Psoas muscle (tissue), 7 donors: ENCODE measurements at regions not wholly inside any gene's neighbourhood (a gene's known extent, or its start where the extent isn't known, plus 50 kb on each side); places are given as distances from the start of the nearest gene placed in this dataset.

Source experiments
- ATAC-seq, 4 donors: fragments of 200-7000 bp; cut with Tn5 transposase; one replicate each; pipeline ENCODE4 v1.9.1; 2020; ENCODE audit warnings: moderate library complexity in 3 of 4, mild to moderate bottlenecking in 2 of 4
- DNase-seq, 2 donors: peaks; one replicate each; pipeline ENCODE4 v3.0.0-alpha.2; 2020
- H3K27ac ChIP-seq: fragments of 200-600 bp; one replicate; pipeline ENCODE4 v1.8.0; 2022
- H3K27me3 ChIP-seq, 3 donors: fragments of 200-600 bp in 1 of 3; one replicate each; pipeline versions ENCODE4 v1.6.1 to v1.8.0; 2013 to 2022; ENCODE audit warnings: low read length in 2 of 3, mild to moderate bottlenecking in 2 of 3, moderate library complexity in 1 of 3; ENCODE audit not compliant: insufficient read depth in 3 of 3
- H3K36me3 ChIP-seq, 2 donors: fragments of 200-600 bp in 1 of 2; one replicate each; pipeline versions ENCODE4 v1.6.1 to v1.8.0; 2013 to 2022; ENCODE audit warnings: low read depth in 1 of 2, mild to moderate bottlenecking in 1 of 2, moderate library complexity in 1 of 2; ENCODE audit not compliant: insufficient read depth in 1 of 2
- H3K4me1 ChIP-seq: fragments of 200-600 bp; one replicate; pipeline ENCODE4 v1.8.0; 2022
- H3K4me3 ChIP-seq: fragments of 200-600 bp; one replicate; pipeline ENCODE4 v1.8.0; 2022; ENCODE audit warnings: mild to moderate bottlenecking
- H3K9me3 ChIP-seq: fragments of 200-600 bp; one replicate; pipeline ENCODE4 v1.8.0; 2022
- WGBS, 3 donors: extraction: QIAGEN DNeasy Blood & Tissue Kit; methylation state at CpG; one replicate each; pipeline versions ENCODE4 v1.1.6 to v1.1.7; 2013; 5-methylcytosine and 5-hydroxymethylcytosine counted together
- intact Hi-C, 2 donors: fragments of 100-400 bp; cut with DNase I; formaldehyde crosslinking; loops; one replicate each; pipeline versions ENCODE4 v1.11.0 to v1.14.2; 2022
- TF ChIP-seq, protein P1 (sequence below): fragments of 200-600 bp; IDR thresholded peaks from one replicate; pipeline ENCODE4 v1.8.0; 2022; ENCODE audit warnings: antibody characterized with exemption
- donor health status: healthy with polysubstance abuse.
- donor health status: DM: no; HTN: no; CAD: no; lungs with moderate emphysema.
- donor health status: Bipolar disorder and iron deficiency.
- donor health status: healthy.
- donor health status: DM: yes; HTN: yes; CAD: no.
- donor health status: DM: no; HTN: no; CAD: no.
- donor health status: DM: yes; HTN: yes; CAD: no.

DNA sequence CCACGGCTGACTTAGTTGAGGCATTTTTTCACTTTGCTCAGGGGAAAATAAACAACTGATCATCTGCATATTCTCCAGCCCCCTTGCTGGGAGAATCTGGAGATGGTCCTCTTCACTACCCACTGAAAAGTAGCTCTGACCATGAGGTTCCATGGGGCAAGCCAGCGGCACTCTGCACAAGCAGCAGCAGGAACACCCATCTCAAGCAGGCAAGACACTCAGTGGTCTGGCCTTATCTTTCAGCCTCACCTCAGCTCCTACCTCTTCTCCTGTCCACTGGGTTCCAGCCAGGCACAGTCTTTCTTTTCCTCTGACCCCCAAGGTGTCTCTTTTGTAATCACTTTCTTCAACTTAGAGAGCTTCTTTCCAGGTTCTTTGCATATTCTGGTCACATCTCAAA lies 280.8 kb upstream of the GRIA1 start:
- TF ChIP-seq, protein P1, sequence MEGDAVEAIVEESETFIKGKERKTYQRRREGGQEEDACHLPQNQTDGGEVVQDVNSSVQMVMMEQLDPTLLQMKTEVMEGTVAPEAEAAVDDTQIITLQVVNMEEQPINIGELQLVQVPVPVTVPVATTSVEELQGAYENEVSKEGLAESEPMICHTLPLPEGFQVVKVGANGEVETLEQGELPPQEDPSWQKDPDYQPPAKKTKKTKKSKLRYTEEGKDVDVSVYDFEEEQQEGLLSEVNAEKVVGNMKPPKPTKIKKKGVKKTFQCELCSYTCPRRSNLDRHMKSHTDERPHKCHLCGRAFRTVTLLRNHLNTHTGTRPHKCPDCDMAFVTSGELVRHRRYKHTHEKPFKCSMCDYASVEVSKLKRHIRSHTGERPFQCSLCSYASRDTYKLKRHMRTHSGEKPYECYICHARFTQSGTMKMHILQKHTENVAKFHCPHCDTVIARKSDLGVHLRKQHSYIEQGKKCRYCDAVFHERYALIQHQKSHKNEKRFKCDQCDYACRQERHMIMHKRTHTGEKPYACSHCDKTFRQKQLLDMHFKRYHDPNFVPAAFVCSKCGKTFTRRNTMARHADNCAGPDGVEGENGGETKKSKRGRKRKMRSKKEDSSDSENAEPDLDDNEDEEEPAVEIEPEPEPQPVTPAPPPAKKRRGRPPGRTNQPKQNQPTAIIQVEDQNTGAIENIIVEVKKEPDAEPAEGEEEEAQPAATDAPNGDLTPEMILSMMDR: no peak
- no peak for DNase-seq
- Histone ChIP-seq H3K4me3 (no peak overlapping the region), H3K4me1 (no peaks in the 10 kb centered on the region), H3K27me3 (no peaks in the 10 kb centered on the region), H3K36me3 (no peaks in the 10 kb centered on the region), H3K9me3 (no peaks in the 10 kb centered on the region), H3K27ac (no peak overlapping the region)
- no peak for ATAC-seq
- intact Hi-C loops: no loop called here
- WGBS, 3 donors: 78 to 84% (median 83%) methylated on average over 2 of the region's 2 CpGs

DNA sequence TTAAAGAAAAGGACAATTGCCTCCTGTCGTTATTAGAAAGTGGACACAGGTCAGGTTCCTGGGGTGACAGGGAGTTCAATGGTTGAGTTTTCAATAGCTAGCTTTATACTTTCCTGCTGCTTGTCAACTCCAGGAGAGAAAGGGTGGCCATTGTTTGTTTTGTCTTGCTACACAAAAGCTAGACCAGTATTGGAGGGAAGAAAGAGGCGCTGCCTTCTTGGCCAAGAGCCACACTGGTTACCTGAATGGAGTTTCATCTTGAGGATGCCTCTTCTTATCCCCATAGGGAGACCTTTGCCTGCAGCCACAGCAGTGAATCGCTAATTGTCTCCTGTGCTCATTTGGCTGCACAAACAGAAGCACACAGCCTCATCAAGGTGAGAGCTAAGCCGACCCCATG lies 279.4 kb upstream of the GRIA1 start:
- no peak overlapping the region for H3K27ac ChIP-seq
- H3K27me3 ChIP-seq: no peaks in the 10 kb centered on the region
- no peaks in the 10 kb centered on the region for H3K9me3 ChIP-seq
- no peak overlapping the region for H3K4me3 ChIP-seq
- ATAC-seq (no peak), DNase-seq (no peak)
- 53 to 58% (median 54%) methylated on average over 4 of the region's 4 CpGs for WGBS, 3 donors
- no peaks in the 10 kb centered on the region for H3K4me1 ChIP-seq
- no peaks in the 10 kb centered on the region for H3K36me3 ChIP-seq
- intact Hi-C loops: no loop called here
- TF ChIP-seq, protein P1: no peak

DNA sequence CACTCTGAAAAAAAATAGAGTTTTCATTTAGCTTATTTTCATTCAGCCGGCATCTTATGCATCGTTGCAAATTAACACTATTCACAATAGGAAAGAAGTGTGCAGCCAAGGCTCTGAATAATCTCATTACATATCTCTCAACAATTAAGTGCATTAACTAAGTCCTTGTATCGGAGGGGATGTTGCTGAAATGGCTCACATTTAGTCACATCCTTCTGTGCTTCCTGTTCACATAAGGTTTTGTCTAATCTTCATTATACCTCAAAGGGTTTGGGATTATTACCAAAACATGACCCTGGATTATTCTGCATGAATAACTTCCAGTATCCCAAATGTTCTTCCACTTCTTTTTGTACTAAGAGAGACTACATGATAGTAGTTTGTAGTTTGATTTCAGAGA lies 278.0 kb upstream of the GRIA1 start:
- TF ChIP-seq, protein P1: no peak
- DNase-seq (no peak), ATAC-seq (no peak)
- Histone ChIP-seq H3K9me3 (no peaks in the 10 kb centered on the region), H3K27me3 (no peaks in the 10 kb centered on the region), H3K27ac (no peak overlapping the region), H3K4me1 (no peaks in the 10 kb centered on the region), H3K4me3 (no peak overlapping the region), H3K36me3 (no peaks in the 10 kb centered on the region)
- intact Hi-C loops: no loop called here
- WGBS, 3 donors: 78 to 90% (median 80%) methylated on average over 3 of the region's 3 CpGs

DNA sequence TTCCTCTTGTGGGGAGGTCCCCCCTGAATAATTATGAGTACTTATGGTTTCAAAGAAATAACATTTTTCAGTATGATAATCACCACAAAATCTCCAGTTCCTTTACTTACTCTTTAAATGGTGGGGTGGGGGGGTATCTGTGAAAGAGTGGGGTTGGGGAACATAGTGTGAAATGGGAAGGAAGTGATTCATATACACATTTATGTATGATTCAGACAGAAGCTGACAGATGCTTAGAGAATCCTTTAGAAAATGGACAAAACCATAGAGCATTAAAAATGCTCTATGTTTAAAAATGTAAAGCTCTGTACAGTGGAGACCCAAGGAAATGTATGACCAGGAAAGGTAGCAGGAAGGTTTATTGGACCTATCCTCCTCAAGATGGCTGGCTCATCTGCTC lies 267.5 kb upstream of the GRIA1 start:
- ATAC-seq: no peak
- TF ChIP-seq, protein P1: no peak

DNA sequence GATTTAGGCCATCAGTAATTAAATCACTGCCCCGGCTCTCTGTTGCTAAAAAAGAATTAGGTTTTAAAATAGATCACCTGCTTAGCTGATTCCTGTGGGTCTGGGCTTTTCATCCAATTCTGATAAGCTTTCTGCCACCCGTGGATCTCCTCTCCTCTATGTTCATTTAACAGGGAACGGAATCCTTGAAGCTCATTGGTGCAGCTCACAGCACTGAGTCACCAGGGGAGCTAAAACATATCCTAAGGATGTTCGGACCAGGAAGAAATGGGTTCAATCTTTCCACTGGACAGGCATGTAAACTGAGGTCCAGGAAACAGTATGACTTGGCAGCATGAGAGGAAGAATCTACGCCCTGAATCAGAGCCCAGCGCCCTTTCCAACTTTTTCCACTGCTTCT lies 267.1 kb upstream of the GRIA1 start:
- intact Hi-C loops: no loop called here
- WGBS, 3 donors: 70 to 79% (median 73%) methylated on average over 6 of the region's 6 CpGs
- Histone ChIP-seq H3K27ac (no peak overlapping the region), H3K4me3 (no peak overlapping the region), H3K4me1 (no peaks in the 10 kb centered on the region), H3K27me3 (no peaks in the 10 kb centered on the region), H3K36me3 (no peaks in the 10 kb centered on the region), H3K9me3 (peaks cover 11% of the 10 kb centered on the region)
- DNase-seq (no peak), ATAC-seq (no peak)
- TF ChIP-seq, protein P1: no peak

More for the DNA sequence above, 267.5 kb upstream of the GRIA1 start:
- H3K4me3 ChIP-seq: no peak overlapping the region
- no peak for DNase-seq
- peaks cover 11% of the 10 kb centered on the region for H3K9me3 ChIP-seq
- no peaks in the 10 kb centered on the region for H3K4me1 ChIP-seq
- H3K27me3 ChIP-seq: no peaks in the 10 kb centered on the region
- H3K36me3 ChIP-seq: no peaks in the 10 kb centered on the region
- intact Hi-C loops: no loop called here
- H3K27ac ChIP-seq: no peak overlapping the region
